K562 (cell line): ENCODE measurements at regions not wholly inside any gene's neighbourhood (a gene's known extent, or its start where the extent isn't known, plus 50 kb on each side); places are given as distances from the start of the nearest gene placed in this dataset.

Source experiments
- BCOR ChIP-seq: fragments of 450-650 bp; IDR thresholded peaks from 2 replicates; pipeline ENCODE4 v1.6.1; 2016
- BRD9 ChIP-seq: fragments of 450-650 bp; IDR thresholded peaks from 2 replicates; pipeline ENCODE4 v1.6.1; 2018; ENCODE audit warnings: low read depth; ENCODE audit not compliant: partially characterized antibody
- JUNB ChIP-seq: fragments of 450-650 bp; formaldehyde crosslinking; conservative IDR thresholded peaks from 2 replicates; pipeline ENCODE4 v1.4.0; 2020; ENCODE audit warnings: mild to moderate bottlenecking
- KLF16 ChIP-seq: IDR thresholded peaks from 2 replicates; pipeline ENCODE4 v1.6.1; 2016; ENCODE audit warnings: antibody characterized with exemption
- NFYB ChIP-seq: IDR thresholded peaks from 2 replicates; pipeline ENCODE4 v1.6.1; 2011; ENCODE audit warnings: mild to moderate bottlenecking, moderate library complexity; ENCODE audit not compliant: insufficient read length; ENCODE audit errors: extremely low read depth
- OTX1 ChIP-seq: fragments of 450-650 bp; formaldehyde crosslinking; IDR thresholded peaks from 2 replicates; pipeline ENCODE4 v1.4.0; 2022; ENCODE audit warnings: mild to moderate bottlenecking
- PHF20 ChIP-seq: fragments of 450-650 bp; IDR thresholded peaks from 2 replicates; pipeline ENCODE4 v1.6.1; 2018; ENCODE audit not compliant: partially characterized antibody
- TAF9B ChIP-seq: fragments of 450-650 bp; IDR thresholded peaks from 2 replicates; pipeline ENCODE4 v1.6.1; 2018; ENCODE audit warnings: mild to moderate bottlenecking; ENCODE audit not compliant: partially characterized antibody
- ZNF41 ChIP-seq: fragments of 250-450 bp; sonication (Bioruptor Pico); conservative IDR thresholded peaks from 2 replicates; pipeline ENCODE4 v1.4.0; 2020; ENCODE audit warnings: mild to moderate bottlenecking
- TF ChIP-seq, protein P1 (sequence below), 2 experiments: fragments of 450-650 bp in 1 of 2; sonication (generic) in 1 of 2; formaldehyde crosslinking in 1 of 2; IDR thresholded peaks; 2 replicates each; pipeline versions ENCODE4 v1.7.1 to v1.9.0; 2016 to 2022; ENCODE audit warnings: inconsistent platforms in 1 of 2, mild to moderate bottlenecking in 1 of 2, missing genetic modification reagents in 1 of 2
- TF ChIP-seq, protein P2 (sequence below), 2 experiments: fragments of 450-650 bp in 1 of 2; IDR thresholded peaks; 2 replicates each; pipeline ENCODE4 v1.6.1; 2011 to 2017; ENCODE audit warnings: low read depth in 2 of 2, antibody characterized with exemption in 1 of 2, borderline replicate concordance in 1 of 2, low read length in 1 of 2, mild to moderate bottlenecking in 1 of 2, mixed read lengths in 1 of 2; ENCODE audit not compliant: control insufficient read depth in 1 of 2

DNA sequence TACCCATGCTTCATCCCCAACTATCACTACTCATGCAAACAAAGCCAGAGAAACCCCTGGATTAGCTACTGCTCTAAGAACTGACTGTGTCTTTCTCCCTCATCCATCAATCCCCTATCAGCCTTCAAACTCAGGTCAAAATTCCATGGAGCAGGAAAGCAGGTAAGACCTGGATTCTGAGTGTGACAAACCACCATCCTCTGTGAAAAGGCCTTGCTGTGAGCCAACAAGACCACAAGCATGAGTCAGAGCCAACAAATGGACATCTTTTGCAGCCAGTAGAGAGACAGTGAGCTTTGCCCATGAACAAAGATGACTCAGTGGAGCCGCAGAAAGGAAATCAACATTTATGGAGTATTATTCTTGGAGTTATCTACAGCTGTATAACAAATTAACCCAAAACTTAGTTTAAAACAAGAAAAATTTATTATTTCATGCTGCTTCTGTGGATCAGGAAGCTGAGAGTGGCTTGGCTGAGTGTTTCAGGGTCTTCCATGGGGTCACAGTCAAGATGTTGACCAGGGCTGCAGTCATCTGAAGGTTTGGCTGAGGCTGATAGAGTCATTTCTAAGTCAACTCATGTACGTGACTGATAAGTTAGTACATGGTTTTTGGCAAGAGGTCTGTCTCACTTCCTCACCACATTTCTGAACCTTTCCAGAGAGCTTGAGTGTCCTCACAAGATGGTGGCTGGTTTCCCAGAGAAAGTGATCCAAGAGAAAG, 61.1 kb downstream of the PITPNM2 start (continued):
- TF ChIP-seq, protein P1, sequence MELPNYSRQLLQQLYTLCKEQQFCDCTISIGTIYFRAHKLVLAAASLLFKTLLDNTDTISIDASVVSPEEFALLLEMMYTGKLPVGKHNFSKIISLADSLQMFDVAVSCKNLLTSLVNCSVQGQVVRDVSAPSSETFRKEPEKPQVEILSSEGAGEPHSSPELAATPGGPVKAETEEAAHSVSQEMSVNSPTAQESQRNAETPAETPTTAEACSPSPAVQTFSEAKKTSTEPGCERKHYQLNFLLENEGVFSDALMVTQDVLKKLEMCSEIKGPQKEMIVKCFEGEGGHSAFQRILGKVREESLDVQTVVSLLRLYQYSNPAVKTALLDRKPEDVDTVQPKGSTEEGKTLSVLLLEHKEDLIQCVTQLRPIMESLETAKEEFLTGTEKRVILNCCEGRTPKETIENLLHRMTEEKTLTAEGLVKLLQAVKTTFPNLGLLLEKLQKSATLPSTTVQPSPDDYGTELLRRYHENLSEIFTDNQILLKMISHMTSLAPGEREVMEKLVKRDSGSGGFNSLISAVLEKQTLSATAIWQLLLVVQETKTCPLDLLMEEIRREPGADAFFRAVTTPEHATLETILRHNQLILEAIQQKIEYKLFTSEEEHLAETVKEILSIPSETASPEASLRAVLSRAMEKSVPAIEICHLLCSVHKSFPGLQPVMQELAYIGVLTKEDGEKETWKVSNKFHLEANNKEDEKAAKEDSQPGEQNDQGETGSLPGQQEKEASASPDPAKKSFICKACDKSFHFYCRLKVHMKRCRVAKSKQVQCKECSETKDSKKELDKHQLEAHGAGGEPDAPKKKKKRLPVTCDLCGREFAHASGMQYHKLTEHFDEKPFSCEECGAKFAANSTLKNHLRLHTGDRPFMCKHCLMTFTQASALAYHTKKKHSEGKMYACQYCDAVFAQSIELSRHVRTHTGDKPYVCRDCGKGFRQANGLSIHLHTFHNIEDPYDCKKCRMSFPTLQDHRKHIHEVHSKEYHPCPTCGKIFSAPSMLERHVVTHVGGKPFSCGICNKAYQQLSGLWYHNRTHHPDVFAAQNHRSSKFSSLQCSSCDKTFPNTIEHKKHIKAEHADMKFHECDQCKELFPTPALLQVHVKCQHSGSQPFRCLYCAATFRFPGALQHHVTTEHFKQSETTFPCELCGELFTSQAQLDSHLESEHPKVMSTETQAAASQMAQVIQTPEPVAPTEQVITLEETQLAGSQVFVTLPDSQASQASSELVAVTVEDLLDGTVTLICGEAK (IDR thresholded peaks at IDR 0.05), result no peak
- TF ChIP-seq, protein P1 (CRISPR knock-in tag; IDR thresholded peaks at IDR 0.05), result no peak
- TF ChIP-seq PHF20, result no peak
- TF ChIP-seq NFYB, result no peak
- peak; percentile 56; the same call in 1 of the 2 replicates for TF ChIP-seq KLF16
- no peak for TF ChIP-seq BCOR
- TF ChIP-seq TAF9B, result no peak
- TF ChIP-seq, protein P2, sequence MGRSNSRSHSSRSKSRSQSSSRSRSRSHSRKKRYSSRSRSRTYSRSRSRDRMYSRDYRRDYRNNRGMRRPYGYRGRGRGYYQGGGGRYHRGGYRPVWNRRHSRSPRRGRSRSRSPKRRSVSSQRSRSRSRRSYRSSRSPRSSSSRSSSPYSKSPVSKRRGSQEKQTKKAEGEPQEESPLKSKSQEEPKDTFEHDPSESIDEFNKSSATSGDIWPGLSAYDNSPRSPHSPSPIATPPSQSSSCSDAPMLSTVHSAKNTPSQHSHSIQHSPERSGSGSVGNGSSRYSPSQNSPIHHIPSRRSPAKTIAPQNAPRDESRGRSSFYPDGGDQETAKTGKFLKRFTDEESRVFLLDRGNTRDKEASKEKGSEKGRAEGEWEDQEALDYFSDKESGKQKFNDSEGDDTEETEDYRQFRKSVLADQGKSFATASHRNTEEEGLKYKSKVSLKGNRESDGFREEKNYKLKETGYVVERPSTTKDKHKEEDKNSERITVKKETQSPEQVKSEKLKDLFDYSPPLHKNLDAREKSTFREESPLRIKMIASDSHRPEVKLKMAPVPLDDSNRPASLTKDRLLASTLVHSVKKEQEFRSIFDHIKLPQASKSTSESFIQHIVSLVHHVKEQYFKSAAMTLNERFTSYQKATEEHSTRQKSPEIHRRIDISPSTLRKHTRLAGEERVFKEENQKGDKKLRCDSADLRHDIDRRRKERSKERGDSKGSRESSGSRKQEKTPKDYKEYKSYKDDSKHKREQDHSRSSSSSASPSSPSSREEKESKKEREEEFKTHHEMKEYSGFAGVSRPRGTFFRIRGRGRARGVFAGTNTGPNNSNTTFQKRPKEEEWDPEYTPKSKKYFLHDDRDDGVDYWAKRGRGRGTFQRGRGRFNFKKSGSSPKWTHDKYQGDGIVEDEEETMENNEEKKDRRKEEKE (IDR thresholded peaks at IDR 0.05; ENCODE audit: borderline replicate concordance in 1 of 2, control insufficient read depth in 1 of 2, low read depth in 2 of 2, low read length in 1 of 2), result no peak
- TF ChIP-seq OTX1, result no peak
- TF ChIP-seq BRD9, result peak; percentile 16
- no peak for TF ChIP-seq ZNF41
- no peak for TF ChIP-seq JUNB (CRISPR knock-in tag)
